ENCODE measurements at regions not wholly inside any gene's neighbourhood (a gene's known extent, or its start where the extent isn't known, plus 50 kb on each side); places are given as distances from the start of the nearest gene placed in this dataset.

DNA sequence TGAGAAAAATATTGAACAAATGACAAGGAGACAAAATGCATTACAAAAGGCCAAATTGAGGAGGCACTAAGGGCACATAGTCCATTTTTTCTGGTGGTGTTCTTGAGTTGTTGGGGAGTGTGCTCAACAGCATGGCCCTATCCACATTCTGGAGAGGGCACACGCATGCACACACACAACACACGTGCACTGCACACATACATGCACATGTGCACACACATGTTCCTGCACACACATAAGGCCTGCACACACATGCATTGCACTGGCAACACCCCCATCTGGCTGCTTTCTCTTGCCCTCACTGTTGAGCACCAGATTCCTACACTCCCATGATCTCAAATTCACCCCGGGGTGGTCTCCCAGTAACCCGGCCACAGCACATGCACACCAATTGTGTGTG lies 659.2 kb upstream of the RAB6C start:
- DNase-seq (ENCODE audit: low read depth in 2 of 3, low spot score in 2 of 3): no peak

DNA sequence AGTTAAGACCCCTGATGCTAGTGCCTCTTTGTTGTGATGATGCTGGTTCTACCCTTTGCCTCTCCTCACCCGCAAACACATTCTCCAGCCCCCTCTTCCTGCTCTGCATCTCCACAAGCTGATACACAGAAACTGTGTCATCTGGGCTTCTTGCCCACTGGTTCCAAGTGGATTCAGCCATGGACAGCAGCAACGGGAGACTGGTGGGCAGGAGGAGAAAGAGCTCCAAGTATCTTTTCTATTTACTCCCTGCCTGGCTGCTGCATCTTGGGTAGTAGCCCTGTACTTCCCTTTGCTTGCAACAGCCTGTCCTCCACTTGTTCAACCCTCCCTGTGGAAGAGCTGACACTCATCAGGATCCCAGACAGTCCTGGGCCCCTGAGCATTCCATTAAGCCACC lies 655.1 kb upstream of the RAB6C start:
- DNase-seq (ENCODE audit: low read depth in 2 of 3, low spot score in 2 of 3): no peak

DNA sequence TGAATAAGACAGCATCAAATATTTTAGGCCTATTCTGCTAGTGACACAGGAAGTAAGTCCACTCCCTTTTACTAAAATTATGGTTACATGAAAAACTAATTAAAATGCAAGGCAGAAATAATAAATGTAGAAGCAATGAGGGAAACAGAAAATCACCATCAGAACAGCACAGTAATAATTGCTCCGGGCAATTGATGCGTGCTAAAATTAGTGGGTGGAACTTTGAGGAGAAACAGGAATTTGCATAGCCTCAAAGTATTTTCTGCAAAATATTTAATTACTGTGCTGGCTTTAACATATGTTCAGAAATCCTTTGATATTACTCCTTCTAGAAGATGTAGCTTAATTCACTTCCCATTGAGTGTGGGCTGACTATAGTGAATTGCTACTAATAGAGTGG lies 654.3 kb upstream of the RAB6C start:
- DNase-seq (ENCODE audit: low read depth in 2 of 3, low spot score in 2 of 3): no peak

DNA sequence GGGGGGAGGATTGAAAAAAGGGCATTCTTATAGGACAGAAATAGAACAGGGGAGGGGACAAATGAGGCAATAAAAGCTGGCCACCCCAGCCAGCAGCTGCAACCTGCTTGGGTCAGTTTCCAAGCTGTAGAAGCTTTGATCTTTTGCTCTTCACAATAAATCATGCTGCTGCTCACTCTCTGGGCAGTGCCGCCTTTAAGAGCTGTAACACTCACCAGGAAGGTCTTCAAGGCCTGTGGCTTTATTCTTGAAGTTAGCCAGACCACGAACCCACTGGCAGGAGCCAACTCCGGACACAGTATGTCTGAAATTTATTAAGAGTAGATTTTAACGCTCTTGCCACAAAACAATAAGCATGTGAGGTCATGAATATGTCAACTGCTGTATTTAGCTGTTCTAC lies 649.9 kb upstream of the RAB6C start:
- DNase-seq (ENCODE audit: low read depth in 2 of 3, low spot score in 2 of 3): no peak

DNA sequence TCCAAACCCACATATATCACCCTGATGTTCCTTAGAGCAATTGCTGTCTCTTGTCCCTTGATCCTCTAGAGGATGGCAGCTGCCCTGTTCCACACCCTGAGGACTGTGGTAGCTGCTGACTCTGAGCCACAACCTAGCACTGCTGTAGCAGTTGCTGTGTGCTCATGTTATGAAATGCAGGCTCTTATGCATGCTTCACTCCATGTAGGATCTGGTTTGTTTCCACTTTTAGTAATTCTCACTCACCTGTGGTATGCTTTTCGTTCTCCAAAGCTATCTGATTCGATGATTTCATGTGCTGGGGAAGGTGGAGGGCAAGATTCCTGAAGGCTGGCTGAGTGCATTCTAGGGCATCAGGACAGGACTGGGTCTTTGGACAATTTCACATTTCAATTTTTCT lies 649.0 kb upstream of the RAB6C start:
- DNase-seq (ENCODE audit: low read depth in 2 of 3, low spot score in 2 of 3): no peak

DNA sequence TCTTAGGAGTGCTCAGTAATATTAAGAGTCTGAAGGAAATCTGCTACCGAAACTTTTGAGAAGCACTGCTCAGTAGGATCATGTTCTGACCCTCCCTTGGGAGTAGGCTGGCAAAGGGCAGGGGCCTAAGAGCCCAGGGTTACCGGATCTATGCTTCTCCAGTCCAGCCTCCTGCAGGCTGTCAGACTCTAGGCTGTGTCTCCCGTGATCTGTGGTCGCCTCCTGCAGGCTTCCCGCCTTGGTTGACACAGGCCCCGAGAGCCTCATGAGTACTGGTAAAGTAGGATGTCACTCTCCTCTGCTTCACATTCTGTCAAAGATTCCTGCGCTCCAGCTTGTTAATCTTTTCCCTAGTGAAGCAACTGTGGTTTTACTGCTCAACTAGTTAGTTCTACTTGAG lies 647.8 kb upstream of the RAB6C start:
- DNase-seq (ENCODE audit: low read depth in 2 of 3, low spot score in 2 of 3): no peak

DNA sequence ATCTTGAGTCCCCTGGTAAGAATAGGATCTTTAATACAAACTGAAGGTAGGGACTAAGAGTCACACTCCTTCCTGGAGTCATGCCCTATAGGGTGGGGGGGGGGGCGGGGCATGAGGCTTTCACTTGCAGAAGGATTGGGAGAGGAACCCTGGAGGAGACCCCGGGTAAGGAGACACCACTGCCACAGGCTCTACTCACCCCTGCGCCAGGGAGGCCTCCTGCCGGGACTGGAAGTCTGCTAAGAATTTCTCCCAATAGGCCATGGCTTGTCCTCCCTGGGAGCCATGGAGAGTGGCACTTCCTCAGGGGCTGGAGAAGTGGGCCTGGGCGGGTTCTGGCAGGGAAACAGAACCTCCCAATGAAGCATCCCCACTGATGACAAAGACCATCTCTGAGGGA lies 645.3 kb upstream of the RAB6C start:
- no peak for DNase-seq (ENCODE audit: low read depth in 2 of 3, low spot score in 2 of 3)

DNA sequence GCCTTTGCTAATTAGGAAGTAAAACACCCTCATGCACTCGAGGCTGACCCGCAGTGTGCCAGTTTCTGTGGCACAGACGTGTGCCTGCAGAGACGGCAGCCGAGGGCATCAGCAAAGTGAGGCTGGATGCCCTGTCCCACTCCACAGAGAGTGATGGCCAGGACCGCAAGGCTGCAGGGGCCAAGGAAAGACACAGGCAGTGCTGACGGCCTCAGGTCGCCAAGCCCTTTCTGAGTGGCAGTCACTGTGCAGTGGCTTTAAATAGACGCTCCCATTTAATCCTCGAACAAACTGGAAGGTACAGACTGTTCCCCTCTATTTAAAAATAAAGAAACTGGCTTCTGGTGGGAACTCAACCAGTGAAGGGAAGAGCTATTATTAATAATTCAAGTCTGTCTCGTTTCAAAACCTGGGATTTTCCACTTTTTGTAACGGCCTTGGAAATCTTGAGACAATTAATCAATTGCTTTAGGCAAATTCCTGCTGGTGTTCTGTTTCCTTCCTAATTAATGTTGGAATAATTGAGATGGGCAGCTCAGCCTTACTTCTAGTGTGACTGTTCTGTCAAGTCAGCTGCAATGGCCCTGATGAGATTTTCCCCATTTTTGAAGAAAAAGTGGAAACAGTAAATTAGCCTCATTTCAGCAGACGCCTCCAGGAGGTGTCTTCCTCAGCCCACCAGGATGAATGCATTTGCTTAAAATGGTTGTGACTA lies 644.6 kb upstream of the RAB6C start:
- no peak for DNase-seq (ENCODE audit: low read depth in 2 of 3, low spot score in 2 of 3)

DNA sequence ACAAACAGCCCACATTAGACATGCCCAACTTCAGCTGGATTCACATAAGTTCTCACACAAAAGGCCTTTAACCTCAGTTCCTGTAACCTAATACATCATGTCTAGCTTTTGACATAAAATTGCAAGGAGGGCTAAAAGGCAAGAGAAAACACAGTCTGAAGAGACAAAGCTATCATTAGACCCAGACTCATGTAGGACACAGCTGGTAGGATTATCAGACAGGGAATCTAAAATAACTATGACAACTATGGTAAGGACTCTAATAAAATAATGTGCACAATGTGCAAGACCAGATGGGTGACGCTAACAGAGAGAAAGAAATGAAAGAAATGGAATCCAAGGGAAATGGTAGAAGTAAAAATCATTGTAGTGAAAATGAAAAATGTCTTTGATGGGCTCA lies 643.2 kb upstream of the RAB6C start:
- DNase-seq (ENCODE audit: low read depth in 2 of 3, low spot score in 2 of 3): no peak

DNA sequence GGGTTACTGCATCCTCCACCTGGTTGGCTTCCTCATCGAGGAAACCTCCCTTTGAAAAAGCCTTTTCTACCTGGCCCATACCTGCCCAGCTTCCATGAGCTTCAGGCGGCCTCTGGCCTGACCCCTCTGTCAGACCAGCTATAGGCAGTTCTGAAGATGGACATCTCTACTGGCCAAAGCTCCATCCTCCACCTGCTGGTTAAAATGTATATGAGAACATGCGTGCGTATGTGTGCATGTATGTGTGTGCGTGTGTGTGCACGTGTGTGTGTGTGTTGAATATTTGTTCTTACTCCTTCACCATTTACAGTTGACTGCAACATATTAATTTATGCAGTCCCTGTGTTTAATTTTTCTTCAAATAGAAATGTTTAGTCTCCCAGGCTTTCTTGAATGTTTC lies 642.4 kb upstream of the RAB6C start:
- no peak for DNase-seq (ENCODE audit: low read depth in 2 of 3, low spot score in 2 of 3)

DNA sequence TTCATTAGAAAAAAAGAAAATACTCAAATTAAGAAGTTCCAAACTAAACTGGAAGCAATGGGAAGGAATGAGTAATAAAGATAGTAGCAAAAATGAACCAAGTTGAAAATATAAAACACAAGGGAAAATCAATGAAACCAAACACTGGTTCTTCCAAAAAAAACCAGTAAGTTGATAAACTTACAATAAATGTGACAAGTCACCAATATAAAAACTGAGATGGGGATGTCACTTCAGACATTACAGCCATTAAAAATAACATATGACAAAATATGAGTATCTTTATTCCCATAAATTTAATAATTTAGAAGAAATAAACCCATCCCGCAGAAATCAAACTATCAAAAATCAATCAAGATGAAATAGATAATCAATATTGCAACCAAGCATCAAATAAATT lies 633.9 kb upstream of the RAB6C start:
- no peak for DNase-seq (ENCODE audit: low read depth in 2 of 3, low spot score in 2 of 3)

DNA sequence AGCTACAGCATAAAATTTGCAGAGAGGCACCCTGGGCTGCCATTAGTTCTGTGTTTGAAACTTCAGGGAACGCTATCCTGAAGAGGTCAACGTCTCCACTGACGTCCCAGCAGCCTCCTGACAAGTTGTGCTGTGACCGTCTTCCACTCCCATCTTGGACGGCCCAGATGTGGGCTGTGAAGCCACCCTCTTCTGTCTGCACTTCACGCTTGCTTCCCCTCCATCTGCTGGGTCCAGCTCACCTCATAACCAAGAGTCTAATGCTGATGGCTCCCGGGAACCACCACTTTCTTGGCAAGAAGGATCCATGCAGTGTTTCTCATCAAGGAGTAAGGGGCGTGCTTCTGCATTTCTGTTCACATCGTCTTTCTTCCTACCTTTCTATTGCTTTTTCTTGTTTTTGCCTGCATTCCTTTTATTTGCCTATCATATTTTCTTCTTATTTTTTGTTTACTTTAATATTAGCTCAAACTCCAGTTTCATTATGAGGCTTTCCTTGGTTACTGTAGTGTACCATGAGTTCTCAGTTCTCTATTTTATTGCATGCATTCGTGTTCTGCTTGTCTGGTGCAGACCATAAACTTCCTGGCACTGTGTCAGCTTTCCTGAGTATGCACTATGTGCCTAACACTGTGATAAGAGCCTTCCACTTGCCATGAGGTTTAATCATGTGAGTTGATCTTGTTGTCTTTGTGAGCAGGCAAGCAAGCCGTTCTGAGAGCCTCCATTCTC lies 631.8 kb upstream of the RAB6C start:
- DNase-seq (ENCODE audit: low read depth in 2 of 3, low spot score in 2 of 3): no peak

DNA sequence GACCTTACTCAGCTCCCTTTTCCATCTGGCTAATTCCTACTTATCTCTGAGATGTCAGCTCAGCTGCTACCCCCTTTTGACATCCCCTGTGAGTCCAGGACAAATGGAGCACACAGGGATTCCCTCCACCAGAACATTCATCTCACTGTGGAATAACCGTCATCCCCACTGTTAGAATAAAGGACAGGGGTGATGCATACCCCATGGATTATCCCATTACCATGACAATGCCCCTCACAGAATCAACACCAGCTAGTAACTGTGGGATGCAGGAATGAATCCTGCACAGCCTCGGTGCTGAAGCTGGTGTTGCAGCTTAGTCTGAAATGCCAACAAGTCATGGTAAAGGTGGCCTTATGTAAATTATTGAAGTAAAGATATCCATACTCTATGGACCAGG lies 624.8 kb upstream of the RAB6C start:
- DNase-seq (ENCODE audit: low read depth in 2 of 3, low spot score in 2 of 3): no peak

DNA sequence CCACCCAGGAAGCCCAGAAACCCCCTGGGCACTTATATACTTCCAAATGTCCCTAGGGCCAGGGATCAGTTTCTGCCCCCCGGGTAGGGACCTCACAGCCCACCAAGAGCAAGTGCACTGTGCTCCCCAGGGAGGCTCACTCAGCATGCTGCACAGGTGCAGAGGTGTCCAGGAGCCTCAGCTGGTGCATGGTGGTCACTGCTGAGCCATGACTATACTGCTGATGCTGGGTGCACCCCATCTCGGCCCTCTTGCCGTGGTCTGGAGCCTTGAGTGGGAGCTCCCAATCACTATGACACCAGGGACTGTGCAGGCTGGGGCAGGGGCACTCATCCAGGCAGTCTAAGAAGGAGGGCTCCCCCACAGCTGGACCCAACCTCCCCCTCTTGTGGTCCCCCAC lies 617.8 kb upstream of the RAB6C start:
- no peak for DNase-seq (ENCODE audit: low read depth in 2 of 3, low spot score in 2 of 3)

DNA sequence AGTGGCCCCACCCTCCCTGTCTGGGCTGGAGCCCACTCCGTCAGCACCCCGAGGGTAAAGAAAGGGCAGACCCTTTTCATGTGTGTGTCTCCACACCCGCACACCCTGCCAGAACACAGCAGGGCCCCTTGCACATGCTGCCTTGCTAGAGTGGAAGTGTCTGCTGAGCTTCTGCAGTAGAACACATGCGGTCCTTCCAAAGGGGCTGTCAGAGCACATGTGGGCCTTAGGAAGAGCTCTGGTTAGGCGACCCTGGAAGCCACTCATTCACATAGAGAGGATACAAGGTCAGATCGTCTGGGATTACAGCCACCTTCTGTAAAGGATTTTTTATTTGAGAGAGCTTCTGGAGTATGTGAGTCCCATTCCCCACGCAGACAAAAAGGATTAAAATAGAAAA lies 613.2 kb upstream of the RAB6C start:
- no peak for DNase-seq (ENCODE audit: low read depth in 2 of 3, low spot score in 2 of 3)

DNA sequence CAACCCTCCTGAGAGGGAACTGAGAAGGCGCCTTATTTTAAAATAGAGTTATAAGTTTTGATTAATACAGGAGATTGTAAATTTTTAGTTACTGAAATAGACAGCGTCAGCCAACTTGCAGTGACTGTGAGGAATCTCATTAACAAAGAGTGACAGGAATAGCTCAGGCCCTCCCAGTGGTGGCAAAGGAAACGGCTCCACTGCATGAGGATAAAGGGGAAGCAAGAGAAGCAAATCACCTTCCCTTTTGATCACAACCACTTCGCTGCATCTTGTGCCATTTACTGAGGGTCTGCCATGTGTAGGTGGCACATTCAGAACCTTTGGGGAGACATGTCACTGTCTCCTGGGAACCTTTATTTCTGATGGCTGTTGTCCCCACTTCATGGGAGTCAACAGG lies 612.4 kb upstream of the RAB6C start:
- DNase-seq (ENCODE audit: low read depth in 2 of 3, low spot score in 2 of 3): no peak

DNA sequence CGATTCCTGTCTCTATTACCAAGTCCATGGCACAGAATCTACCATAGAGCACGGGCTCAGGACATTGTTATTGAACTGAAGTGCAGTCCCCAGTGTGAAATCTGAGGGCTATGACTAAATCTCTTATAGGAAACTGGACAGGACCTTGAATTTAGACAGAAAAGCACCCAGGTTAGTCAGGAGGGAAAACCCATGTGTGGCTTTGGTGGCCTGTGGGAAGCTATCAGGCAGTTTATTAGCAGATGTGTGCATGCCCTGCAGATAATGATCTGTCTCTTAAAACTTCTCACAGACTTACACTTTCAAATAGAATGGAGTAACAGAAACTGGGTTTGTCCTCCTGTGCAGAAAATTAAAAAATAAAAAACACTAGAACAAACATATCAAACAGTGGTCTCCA lies 610.0 kb upstream of the RAB6C start:
- no peak for DNase-seq (ENCODE audit: low read depth in 2 of 3, low spot score in 2 of 3)

DNA sequence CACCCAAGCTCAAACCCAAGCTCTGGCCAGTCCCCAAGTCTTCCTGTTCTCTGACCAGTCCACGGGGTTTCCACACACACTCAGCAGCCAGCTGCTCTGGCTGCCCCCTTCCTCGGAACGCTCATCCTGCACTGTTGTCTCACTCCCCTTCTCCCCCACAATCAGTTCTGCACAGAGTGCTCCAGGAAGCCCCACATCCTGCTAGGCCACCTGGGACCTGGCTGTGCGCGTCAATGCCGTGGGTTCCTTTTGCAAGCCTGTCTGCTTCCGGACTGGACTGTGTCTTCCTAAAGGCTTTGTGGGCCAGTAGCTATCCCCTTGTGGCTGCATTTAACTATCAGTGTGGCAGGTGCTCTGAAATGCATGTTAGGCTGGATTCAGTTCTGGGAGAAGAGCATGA lies 605.0 kb upstream of the RAB6C start:
- no peak for DNase-seq (ENCODE audit: low read depth in 2 of 3, low spot score in 2 of 3)

DNA sequence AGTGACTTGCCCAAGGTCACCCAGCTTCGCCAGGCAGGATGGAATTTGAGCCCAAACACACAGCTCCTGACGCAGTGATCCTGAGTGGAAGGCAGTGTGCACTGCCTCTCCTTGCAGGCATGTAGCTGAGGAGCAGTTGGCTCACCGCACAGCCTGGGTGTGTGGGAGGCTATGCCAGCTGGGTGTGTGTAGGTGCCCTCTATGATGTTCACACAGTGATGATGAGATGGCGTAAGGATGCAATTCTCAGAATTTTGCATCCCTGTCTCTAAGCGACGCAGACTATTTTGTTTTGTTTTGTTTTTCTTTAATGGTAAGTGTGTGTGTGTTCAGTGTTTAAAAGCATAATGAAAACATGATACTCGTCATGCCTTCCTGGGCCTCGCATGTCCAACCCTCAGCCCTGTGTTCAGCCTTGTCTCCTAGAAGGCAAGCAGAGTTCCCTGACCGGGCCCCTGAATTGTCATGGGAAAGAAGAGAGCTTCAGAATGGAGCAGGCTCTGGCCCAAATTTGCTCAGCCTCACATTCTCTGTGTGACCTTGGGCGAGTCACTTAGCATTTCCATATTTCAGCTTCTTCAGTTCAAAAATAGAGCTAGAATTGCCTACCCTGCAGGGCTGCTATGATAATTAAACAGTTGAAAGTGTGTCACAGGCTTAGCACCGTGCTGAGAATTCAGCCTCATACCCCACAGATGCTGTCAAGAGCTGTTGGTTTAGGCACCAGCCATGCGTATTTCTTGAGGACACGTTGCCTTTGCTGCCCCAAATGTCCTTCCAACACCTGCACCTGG lies 603.6 kb upstream of the RAB6C start:
- no peak for DNase-seq (ENCODE audit: low read depth in 2 of 3, low spot score in 2 of 3)

DNA sequence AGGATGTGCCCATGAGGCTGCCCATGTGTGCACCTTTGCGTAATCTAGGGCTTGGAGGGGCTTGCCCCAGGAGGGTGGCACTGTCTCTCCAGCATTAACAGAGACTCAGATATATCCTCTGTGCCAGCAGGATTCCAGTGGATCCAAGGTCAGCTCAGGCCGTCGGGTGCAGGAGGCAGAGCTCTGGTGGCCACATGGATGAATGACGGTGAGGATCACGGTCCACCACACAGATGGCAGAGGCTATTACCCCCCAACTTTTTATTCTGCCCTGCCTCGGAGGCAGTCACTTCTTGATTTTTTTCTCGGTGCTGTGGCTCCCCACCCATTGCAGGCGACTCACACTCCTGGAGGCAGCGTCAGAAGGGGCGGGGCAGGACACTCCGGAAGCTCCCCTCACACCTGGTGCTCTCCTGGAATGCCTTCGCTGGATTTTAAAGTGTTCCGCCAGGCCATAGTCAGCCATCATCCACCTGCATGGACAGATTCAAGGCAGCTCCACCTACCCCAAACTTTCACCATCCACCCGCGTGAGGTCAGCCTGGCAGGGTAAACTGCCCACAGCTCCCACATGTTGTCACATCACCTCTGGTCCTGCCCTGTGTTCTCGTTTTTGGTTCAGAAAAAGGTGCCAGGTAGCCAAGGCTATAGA lies 602.9 kb upstream of the RAB6C start:
- DNase-seq (ENCODE audit: low read depth in 2 of 3, low spot score in 2 of 3): no peak

DNA sequence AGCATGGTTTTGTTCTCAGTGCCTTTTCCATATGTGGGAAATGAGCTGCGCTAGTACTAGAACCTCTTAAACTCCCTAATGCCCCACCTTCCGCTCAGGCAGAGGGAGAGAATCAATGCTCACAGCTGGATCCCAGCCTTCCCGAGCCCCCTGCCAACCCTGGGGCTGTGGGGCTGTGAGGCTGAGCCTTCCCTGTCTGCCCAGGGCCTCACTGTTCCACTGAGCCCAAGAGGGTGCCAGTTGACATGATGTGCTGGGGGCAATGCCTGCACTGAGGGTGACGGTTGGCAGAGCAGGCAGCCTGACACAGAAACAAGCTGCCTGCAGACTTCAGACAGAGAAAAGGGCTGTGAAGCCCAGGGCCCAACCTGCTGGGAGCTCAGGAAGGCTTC lies 602.4 kb upstream of the RAB6C start:
- no peak for DNase-seq (ENCODE audit: low read depth in 2 of 3, low spot score in 2 of 3)

Data from hematopoietic multipotent progenitor cell (in vitro differentiated cells).